Activated CD4-positive, alpha-beta T cell treated with anti-CD3 and anti-CD28 coated beads for 4 hours (primary cell): ENCODE measurements at regions not wholly inside any gene's neighbourhood (a gene's known extent, or its start where the extent isn't known, plus 50 kb on each side); places are given as distances from the start of the nearest gene placed in this dataset.
A peak's percentile ranks its signal among the peaks of the same experiment; 100 is the strongest.

Source experiments
- DNase-seq, 2 donors: peaks; one replicate each; pipeline ENCODE4 v3.0.0-alpha.2; 2020

DNA sequence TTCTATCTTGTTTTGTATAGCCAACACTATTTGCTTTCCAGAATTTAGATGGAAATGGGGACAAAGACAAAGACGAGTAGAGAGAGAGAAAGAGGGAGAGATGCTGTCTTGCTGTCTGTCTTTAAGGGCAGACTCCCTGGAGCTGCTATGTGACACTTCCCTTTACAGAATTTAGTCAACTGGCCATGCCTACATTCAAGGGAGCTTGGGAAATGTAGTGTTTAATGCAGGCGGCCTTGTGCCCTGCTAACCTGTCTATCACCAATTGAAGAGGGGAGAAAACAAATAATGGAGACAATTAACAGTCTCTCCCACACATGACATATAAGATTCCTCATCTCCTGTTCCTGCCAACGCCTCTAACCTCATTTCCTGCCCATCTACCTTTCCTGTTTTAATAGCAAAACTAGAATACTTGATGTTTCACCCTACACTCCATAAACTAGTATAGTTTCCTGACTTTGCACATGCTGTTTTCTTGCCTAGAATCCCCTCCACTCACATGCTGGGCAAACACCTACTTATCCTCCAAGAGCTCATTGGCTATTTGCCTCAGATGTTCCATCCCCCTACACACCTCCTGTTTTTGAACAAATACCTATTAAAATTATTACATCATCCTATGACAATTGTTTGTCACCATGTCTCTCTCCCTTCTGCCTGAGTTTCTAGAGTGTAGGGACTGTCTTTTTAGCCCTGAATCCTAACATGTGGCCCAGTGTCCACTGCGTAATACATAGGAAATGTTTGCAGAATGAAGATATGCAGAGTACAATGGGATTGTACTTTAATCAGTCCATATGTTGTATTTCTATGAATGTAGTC lies 117.2 kb downstream of the SLC25A24 start:
- DNase-seq = peak; percentile 12 to 26

DNA sequence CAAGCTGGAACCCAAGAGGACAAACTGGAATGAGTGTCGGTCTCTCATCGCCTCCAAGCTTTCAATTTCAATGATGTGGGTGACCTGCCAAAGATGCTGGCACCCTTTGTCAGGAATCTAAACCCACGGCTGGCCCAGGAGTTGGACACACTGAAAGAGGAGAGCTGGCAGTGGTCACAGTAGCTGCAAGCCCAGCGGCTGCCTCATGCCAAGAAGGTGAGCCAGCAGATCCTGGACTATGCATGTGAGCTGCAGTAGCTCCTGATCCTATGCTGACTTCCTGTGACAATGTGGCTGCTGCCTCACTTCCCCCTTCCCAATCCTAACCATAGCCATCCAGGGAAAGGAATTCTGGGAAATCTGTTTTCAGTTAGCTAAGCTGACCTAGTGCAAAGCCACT lies 117.0 kb upstream of the VAV3 start:
- DNase-seq = no peak

DNA sequence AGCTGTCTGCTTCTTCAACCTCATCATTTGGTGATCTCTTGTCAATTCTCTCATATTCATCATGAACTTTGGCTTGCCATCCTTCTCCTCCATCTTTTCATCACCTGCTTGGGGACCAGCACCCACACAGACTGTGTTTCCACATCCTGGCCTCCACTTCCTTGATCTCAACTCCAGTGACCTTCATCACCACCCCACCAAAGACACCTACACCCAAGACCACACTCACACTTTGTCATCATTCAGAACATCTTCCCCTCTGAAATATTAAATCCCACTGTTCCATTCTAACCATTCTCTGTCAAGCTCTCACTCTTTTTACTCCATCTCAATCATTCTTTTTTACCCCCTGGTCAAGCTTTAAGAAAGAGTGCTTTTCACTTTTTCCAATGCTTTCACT lies 115.5 kb upstream of the VAV3 start:
- DNase-seq = peak; percentile 20 to 22

DNA sequence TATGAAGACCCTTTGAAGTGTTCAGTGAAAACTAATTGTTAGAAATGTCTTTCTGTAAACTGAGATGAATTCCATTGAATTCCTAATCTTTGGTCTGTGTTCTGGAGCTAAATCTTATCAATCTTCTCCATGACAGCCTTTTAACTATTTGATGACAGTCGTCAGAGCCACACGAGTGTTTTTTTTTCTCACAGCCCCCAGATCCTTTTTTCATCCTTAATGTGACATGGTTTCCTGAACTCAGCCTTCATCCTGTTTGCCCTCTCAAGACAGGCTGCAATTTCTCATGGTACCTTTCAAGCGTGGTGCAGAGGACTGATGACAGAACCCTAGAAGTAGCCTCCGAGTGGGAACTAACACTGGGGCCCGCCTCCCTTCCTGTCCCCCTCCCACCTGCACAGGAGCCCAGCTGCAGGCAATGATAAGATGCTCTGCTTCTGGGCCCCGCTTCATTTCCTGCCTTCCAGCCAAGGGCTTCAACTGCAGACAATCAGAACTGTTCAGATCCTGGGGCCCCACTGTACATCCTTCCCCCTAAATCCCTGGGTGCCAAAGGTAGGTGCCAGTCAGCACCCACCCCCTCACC lies 114.6 kb upstream of the VAV3 start:
- peak; percentile 25 to 42 for DNase-seq

DNA sequence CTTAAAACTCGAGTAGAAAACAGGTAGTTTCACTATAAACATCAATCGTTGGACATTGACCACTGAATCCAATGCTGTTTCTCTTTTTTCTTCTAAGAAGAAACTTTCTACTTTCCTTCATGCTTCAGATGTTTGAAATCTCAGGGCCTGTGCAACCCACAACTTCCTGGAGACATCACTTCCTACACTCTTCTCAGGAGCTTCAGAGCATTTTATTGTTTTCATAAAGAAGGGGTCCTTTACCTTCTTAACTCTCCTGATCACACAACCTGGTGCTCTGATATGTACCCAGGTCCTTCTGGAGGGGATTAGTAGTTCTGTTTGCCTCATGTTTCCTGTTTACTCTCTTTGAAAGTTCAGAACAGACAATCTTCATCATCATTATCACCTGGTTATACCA lies 113.0 kb upstream of the VAV3 start:
- no peak for DNase-seq

DNA sequence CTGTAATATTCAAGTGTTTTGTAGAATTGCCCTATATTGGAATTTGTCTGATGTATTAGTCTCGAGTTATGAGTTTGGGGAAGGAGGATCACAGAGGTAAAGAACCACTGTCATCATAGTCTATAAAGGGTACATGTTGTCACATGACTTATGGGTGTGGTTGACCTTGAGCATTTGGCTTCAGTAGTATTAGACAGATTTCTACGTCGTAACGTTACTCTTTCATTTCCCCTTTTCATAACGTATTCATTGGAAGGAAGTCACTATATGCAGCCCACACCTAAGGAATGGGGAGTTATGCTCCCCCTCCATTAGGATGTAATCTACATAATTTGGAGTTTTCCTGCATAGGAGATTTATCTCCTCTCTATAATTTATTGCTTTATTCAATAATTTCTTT lies 110.1 kb upstream of the VAV3 start:
- no peak for DNase-seq

DNA sequence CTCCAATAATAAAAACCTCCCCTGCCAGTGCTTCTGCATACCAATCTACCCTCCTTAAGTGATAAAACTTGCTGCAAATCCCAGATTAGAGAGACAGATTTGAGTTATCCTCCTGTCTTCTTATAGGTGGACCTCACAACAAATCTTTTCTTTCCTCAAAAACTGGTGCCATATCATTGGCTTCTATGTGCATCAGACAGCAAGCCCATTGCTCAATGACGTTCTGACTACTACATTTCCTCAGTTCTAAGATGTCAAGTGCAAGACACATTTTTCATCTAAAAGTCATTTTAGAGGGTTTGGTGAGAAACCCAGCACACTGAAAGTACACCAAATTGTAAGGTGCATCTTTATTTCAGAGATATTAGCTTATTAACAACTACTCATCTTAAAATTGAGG lies 107.8 kb upstream of the VAV3 start:
- no peak for DNase-seq

DNA sequence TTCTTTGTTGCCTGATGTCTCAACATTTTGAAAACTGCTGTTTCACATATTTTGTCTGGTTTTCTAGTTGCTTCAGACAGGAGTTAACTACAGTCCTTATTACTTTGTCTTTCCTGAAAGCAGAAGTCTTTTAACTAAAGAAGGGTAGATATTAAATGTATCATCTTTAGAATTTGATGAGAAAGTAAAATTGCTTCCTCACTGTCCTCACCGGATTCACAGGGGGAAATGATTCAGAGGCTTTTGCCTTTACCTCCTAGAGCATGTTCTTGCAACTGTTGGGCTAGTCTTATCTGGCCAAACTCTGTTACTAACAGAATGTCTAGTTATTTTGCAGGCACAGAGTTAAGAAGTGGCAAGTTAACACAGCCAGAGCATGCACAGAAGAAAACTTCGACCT lies 107.2 kb upstream of the VAV3 start:
- no peak for DNase-seq

DNA sequence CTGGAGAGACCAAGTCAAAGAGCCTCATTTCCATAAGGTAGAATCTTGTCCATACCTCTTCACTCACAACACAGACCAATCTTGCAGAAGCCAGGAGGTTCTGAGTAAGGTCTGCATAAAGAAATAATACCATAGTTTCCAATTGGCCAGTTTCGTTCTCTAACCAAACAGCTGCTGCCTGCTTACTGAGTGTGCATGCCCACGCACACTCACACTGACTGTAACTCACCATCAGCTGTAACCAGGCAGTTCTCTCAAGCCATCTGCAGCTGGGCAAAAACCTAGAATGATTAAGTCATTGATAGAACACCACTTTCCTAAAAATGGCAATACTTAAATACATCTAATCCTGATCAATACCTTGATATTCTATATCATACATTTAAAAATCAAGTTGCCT lies 106.6 kb upstream of the VAV3 start:
- no peak for DNase-seq

DNA sequence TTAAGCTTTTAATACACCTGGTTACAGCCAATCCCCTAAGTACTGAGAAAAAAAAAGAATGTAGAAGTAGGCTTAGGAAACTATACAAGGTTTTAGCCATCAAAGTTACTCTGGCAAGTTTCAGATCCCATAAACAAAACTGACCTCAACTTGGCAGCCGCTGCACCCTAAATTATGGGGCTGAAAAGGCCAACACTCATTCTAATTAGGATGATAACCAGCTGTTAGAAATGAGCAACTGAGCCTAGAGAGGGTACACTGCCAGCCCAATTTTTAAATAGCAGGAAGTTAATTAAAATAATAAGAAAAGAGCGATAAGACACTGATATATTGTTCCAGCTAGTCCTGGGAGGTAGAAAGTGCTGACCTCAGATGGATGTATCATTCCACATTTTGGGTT lies 105.7 kb upstream of the VAV3 start:
- DNase-seq = no peak

DNA sequence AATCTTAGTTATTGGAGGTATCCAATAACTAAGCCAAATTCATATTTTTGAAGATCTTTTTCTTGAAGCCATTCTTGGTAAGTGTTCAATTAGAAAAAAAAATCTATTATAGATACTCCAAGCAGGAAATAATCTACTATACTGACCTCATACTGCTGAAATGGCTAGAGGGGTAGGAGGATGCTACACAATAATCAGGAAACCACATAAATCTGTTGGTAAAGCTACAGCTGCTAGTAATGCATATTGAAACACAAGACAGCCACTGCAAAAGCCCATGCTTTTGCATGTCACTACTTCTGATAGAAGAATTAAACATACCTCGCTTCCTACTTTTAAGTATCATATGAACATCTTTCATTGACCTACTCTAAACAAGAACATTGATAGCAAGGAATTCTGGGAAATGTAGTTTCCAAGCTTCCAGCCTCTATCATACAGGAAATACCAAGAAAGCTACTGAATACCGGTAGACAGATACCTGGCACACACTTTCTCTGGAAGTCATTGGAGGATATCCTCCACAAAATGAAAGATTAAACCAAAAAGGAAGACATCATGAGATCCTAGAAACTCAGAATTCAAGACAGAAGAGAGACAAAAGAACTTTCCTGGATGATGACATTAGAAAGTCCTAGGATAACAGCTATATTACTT lies 103.0 kb upstream of the VAV3 start:
- DNase-seq = no peak

DNA sequence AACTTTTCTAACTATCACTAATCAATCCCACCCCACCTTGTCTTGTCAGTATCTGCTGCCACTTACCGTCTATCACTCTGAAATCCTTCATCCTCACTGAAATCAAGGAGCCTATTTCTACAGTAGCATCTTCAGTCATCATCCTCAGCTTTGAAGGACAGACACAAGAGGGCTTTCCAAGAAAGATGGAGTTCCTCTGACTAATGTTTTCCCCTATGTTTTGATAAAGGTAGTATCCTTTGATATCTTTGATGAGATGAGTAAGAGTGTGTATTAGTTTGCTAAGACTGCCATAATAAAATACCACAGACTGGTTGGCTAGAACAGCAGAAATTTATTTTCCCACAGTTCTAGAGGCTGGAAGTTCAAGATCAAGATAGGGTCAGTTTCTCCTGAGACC lies 101.8 kb upstream of the VAV3 start:
- DNase-seq = no peak

DNA sequence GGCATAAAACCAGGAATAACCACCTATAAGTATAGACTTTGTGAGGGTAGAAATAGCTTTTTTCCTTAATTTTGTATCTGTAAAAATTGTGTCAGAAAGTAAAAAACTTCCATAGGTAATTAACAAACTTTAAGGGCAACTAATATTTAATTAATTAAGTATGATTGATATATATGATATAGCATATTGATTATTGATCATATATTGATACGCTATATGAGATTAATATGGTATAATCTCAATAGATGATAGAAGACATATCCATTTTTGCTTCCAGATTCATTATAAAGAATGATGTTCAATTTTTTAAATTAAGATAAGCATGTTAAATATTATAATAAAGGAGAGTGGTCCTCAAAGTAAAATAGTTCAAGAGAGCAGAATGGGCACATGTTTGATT lies 99.3 kb upstream of the VAV3 start:
- no peak for DNase-seq

DNA sequence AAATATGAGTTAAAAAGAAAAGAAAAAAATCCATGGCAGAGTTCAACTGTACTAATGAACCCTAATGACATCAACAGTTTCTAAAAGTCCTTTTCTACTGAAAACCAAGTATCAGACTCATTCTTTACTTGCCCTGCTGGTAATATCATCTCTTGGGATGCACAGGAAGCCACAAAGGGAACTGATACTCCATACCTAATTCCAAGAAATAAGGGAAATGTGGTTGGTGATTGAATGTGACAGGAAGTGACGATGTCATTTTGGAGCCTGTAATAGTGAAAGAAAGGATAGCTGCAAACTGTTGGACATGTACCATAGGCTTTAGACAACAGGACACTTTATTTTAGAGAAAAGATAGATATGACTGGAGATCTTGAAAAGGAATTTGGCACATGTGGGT lies 98.7 kb upstream of the VAV3 start:
- DNase-seq = no peak

DNA sequence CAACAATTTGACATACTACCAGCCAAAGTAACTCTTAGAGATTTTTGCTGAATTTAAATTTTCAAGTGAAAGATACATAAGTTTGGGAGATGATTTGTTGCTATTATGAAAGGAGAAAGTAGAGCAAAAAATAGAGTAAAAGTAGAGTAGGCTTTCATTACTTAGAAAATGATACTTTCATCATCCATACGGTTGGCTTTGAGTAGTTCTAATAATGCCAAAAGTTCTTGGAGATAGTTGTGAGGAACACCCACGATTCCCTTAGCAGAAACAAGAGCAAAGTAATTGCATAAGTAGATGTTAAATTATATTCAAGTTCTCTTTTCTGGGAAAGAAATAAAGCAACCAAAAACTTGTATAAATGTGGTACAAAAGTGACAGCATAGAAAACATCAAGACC lies 95.0 kb upstream of the VAV3 start:
- DNase-seq = no peak

DNA sequence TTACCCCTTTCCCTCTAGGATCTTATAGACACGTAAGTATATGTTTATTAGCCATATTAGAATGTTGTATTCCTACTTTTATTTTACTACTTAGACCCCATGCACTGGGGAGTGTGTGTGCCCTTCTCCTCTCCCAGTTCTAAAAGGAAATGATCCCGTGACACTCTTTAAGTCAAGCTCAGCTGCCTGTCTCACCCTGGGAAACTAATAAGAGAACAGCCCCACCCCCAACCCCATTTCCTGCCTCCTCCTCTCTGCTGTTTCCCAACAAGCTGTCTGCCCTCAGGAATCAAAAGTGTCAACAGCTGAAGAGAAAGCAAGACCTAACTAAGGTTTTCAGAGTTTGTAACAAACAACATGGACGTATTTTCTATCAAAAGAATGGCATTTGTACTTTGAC lies 92.6 kb upstream of the VAV3 start:
- DNase-seq = no peak

DNA sequence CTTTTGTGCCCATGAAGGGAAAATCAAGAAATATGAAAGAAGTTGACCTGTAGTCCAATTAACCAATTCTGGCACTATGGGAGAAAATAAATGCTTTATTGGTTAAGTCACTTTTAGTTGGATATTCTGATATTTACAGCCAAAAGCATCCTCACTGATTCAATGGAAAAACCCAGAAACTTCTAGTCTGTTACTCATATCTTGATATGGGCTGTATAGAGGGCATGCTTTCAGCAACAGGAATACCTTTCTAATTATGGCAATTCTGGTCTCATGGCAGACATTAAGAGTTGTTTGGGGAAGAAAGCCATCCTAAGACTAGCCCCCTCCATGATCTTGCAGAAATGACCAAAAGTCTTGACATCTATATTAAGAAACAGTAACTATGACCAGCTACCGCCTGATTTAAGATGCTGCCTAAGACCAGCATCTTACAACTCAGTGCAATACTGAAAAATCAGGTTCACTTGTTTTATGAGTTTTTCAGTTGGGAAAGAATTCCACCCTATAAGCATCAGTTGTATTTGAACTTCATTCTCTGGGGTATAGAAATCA lies 91.5 kb upstream of the VAV3 start:
- DNase-seq = no peak

DNA sequence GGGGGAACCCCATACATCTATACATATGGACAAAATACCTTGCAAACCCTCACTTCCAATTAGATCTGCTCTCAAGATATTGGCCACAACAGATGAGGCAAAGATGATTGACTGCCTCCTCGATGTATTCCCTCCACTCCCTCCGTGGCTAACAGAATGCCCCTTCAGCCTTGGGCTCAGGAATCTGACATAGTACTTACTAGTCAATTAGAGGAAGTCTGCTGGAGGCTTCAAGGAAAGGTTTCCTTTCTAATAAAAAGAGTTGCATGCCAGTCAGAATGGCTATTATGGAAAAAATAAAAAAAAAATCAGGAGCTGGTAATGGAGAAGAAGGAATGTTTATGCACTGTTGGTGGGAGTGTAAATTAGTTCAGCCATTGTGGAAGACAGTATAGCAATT lies 90.4 kb upstream of the VAV3 start:
- no peak for DNase-seq

DNA sequence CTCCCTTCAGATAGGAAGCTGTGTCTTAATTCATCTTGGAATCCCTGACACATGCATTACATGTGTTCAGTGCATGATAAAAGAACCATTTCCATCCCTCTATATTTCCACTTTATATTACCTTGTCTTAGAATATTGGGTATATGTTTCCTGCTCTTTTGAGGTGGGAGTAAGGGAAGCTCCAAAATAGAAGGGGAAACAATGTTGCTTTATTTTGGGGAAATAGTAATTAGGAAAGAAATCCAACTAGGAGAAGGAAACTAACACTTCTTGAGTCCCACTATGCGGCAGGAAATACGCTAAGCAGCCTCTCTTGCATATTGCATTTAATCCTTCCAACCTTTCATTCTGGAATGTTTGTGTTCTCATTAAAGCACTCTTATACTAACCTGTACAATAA lies 89.4 kb upstream of the VAV3 start:
- no peak for DNase-seq

DNA sequence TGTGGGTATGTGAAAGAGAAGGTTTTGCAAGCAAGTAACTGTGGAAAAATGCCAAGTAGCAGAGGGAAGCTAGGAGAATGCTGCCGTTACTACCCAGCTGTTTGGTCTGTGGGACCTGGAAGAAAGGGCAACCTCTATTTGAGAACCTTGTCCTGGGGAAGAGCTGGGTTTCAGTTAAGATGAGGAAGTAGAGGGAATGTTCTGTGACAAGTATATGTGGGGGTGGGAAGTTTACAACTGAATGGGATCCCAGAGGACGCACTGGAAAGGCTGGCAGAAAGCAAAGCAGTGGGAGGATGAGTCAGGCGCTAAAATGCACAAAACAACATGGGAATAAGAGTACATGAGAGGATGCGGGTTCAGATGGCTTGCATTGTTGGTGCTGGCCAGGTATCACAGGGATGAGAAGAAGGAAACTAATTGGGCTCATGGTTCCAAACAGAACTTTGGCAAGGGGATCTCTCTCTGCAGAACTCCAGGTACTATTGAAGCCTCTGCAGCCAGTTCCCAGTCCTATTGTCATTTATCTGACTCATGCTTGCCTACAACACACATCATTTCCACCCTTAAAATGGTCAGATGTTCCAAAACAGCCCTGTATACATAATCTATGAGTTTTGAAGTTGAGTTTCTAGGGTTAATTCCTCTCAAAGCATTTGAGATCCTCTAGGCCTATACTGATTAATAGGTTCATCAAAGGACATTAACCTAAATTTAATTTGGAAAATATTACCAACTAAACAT lies 88.5 kb upstream of the VAV3 start:
- no peak for DNase-seq

DNA sequence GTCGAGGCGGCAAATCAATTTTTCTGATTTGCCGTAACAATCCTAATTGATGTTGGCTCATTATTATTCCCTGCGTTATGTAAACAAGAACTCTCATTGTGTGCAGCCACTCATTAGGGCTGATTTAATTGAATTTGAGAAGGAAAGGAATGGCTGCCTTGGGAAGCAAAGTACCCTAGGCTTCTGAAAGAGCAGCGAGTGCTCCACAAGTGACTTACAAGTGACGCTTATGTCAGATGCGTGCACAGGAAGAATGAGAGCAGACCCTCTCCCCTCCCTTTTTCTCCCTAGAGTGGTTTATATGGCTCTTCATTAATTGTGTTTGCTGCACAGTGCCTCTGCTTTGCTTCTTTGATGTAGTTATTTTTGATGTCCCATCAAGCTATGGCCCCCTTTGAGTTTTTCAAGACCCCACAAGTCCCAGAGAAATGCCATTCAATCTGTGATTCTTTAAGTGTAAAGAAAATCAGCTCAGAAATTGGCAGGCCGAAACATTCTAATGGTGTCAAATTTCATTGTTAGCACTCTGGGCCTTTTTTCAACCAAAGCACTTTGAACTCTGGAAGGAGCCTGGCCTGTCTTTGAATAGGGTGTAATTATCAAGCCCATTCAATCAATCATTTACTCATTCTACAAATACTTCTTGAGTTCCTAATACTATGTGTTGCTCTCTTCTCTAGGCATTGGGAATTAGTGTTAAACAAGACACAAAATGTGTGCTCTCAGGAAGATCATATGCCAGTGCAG lies 86.8 kb upstream of the VAV3 start:
- DNase-seq = no peak

DNA sequence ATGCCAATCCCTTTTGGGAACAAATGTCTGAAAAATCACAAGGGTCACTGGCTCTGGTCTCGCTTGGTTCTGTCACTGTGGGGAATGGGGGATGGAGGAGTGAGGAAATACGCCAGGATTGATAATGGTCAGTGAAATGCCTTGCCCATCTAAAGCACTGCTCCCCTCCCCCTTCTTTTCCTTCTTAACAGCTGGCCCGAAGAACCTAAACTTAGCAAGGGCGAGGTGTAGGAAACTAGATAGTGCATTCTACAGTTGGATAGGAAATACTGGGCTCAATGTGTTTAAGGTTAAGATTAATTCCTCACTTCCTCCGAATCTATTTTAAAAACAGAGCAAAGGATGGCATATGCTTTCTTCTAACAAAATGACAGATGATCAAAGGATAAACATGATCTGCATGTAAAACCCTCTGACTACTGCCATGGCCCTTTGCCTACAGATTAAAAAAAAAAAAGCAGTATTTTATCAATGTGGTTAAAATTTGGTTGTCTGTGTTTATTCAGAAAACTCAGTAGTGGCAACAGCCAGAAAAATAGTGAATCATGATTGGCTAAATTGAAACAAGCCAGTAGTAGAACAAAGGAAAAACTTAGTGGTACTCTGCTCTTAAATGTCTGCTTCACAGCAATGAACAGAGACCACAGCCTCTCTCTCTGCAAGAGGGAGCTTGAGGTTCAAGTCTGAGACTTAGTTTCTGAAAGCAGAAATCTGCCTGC lies 86.1 kb upstream of the VAV3 start:
- DNase-seq = no peak
